Smooth muscle cell (in vitro differentiated cells): ENCODE measurements at regions not wholly inside any gene's neighbourhood (a gene's known extent, or its start where the extent isn't known, plus 50 kb on each side); places are given as distances from the start of the nearest gene placed in this dataset.

Experiments
- DNase-seq: peaks from one replicate; lab custom pipeline; 2025; ENCODE audit not compliant: unreplicated experiment; lab: John Stamatoyannopoulos, UW
- H2AFZ ChIP-seq: fragments of 200-600 bp; sonication (generic); 2 replicates; pipeline ENCODE4 v1.6.0; 2016; ENCODE audit warnings: antibody characterized with exemption, low read depth, mild to moderate bottlenecking
- H3F3A ChIP-seq: fragments of 200-600 bp; sonication (generic); 2 replicates; pipeline ENCODE4 v1.6.0; 2017; ENCODE audit warnings: antibody characterized with exemption, low read depth
- H3K27ac ChIP-seq: fragments of 200-600 bp; sonication (generic); 2 replicates; pipeline ENCODE4 v1.5.1; 2016; ENCODE audit warnings: low read depth, mild to moderate bottlenecking
- H3K27me3 ChIP-seq: fragments of 200-600 bp; sonication (generic); 2 replicates; pipeline ENCODE4 v1.6.1; 2016; ENCODE audit warnings: low read depth, mild to moderate bottlenecking
- H3K36me3 ChIP-seq: fragments of 200-600 bp; sonication (generic); 2 replicates; pipeline ENCODE4 v1.5.1; 2016; ENCODE audit warnings: low read depth
- H3K4me1 ChIP-seq: fragments of 200-600 bp; sonication (generic); 2 replicates; pipeline ENCODE4 v1.5.1; 2016; ENCODE audit warnings: low read depth
- H3K4me2 ChIP-seq: fragments of 200-600 bp; sonication (generic); 2 replicates; pipeline ENCODE4 v1.6.0; 2016; ENCODE audit warnings: mild to moderate bottlenecking
- H3K4me3 ChIP-seq: fragments of 200-600 bp; sonication (generic); 2 replicates; pipeline ENCODE4 v1.5.1; 2016; ENCODE audit warnings: mild to moderate bottlenecking
- H3K79me2 ChIP-seq: fragments of 200-600 bp; sonication (generic); 2 replicates; pipeline ENCODE4 v1.6.0; 2016; ENCODE audit warnings: low read depth, mild to moderate bottlenecking
- H3K9ac ChIP-seq: fragments of 200-600 bp; sonication (generic); 2 replicates; pipeline ENCODE4 v1.6.0; 2016; ENCODE audit warnings: low read depth
- H3K9me3 ChIP-seq: fragments of 200-600 bp; sonication (generic); replicated peaks from 2 replicates; pipeline ENCODE4 v1.5.1; 2016; ENCODE audit warnings: low read depth
- H4K20me1 ChIP-seq: fragments of 200-600 bp; sonication (generic); 2 replicates; pipeline ENCODE4 v1.6.0; 2016; ENCODE audit warnings: low read depth
- WGBS: methylation state at CpG from one replicate; pipeline ENCODE4 v1.1.7; 2016; ENCODE audit warnings: low lambda C conversion rate; 5-methylcytosine and 5-hydroxymethylcytosine counted together
- TF ChIP-seq, protein P1 (sequence below): fragments of 200-600 bp; sonication (generic); IDR thresholded peaks from 2 replicates; pipeline ENCODE4 v1.5.1; 2017; ENCODE audit warnings: borderline replicate concordance, mild to moderate bottlenecking, antibody characterized with exemption; ENCODE audit not compliant: insufficient read depth, poor library complexity, severe bottlenecking

DNA sequence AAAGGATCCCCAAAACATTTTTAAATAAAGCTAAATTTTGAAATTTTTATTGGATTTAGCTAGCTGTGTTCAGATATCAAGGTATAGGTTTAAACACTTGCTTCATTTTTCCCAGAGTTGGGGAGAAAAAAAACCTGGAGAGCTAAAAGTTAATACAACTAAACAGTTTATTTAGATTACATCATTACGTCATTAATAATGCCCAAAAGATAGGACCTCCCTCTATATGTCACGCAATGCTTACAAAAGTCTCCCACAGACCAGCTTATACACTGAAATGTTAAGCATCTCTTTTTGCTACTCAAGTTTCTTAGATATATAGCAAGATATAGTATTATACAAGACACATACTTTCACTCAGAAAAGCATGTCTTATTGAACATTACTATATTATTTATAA, 160.0 kb upstream of the SEMA3E start:
- Histone ChIP-seq H3K9ac (no peak overlapping the region), H3K9me3 (no peaks in the 10 kb centered on the region), H2AFZ (no peak overlapping the region), H4K20me1 (no peaks in the 10 kb centered on the region), H3K36me3 (no peaks in the 10 kb centered on the region), H3K4me2 (no peak overlapping the region), H3K4me1 (no peaks in the 10 kb centered on the region), H3K27me3 (no peaks in the 10 kb centered on the region), H3K79me2 (no peaks in the 10 kb centered on the region), H3F3A (no peaks in the 10 kb centered on the region), H3K4me3 (no peak overlapping the region), H3K27ac (no peak overlapping the region)
- TF ChIP-seq, protein P1, sequence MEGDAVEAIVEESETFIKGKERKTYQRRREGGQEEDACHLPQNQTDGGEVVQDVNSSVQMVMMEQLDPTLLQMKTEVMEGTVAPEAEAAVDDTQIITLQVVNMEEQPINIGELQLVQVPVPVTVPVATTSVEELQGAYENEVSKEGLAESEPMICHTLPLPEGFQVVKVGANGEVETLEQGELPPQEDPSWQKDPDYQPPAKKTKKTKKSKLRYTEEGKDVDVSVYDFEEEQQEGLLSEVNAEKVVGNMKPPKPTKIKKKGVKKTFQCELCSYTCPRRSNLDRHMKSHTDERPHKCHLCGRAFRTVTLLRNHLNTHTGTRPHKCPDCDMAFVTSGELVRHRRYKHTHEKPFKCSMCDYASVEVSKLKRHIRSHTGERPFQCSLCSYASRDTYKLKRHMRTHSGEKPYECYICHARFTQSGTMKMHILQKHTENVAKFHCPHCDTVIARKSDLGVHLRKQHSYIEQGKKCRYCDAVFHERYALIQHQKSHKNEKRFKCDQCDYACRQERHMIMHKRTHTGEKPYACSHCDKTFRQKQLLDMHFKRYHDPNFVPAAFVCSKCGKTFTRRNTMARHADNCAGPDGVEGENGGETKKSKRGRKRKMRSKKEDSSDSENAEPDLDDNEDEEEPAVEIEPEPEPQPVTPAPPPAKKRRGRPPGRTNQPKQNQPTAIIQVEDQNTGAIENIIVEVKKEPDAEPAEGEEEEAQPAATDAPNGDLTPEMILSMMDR: no peak
- no peak for DNase-seq
- WGBS: 88% methylated on average over 2 of the region's 2 CpGs

DNA sequence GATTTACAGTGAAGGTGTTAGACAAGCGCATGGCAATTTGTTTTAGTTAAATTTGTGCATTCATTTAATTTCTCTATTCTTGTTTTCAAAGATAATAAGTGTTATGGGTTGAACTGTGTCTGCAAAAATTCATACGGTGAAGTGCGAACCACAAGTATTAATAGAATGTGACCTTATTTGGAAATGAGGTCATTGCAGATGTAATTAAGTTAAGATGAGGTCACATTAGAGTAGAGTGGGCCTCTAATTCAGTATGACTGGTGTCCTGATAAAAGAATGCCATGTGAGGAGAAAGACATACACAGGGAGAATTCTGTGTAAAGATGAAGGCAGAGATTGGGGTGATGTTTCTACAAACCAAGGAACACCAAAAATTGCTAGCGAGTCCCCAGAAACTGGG, 158.8 kb upstream of the SEMA3E start:
- H3K4me3 ChIP-seq: no peak overlapping the region
- H3K27me3 ChIP-seq: no peaks in the 10 kb centered on the region
- no peaks in the 10 kb centered on the region for H3K9me3 ChIP-seq
- H3K79me2 ChIP-seq: no peaks in the 10 kb centered on the region
- H3K36me3 ChIP-seq: no peaks in the 10 kb centered on the region
- WGBS: 82% methylated on average over 4 of the region's 4 CpGs
- H2AFZ ChIP-seq: no peak overlapping the region
- no peaks in the 10 kb centered on the region for H3K4me1 ChIP-seq
- H3K27ac ChIP-seq: no peak overlapping the region
- H3F3A ChIP-seq: no peaks in the 10 kb centered on the region
- no peak overlapping the region for H3K4me2 ChIP-seq
- no peaks in the 10 kb centered on the region for H4K20me1 ChIP-seq
- TF ChIP-seq, protein P1: no peak
- DNase-seq: no peak
- H3K9ac ChIP-seq: no peak overlapping the region

GRCh38 chr7:83806538-83806937, 157.6 kb upstream of the SEMA3E start:
- no peaks in the 10 kb centered on the region for H3K4me1 ChIP-seq
- TF ChIP-seq, protein P1: no peak
- H3K4me3 ChIP-seq: no peak overlapping the region
- no peaks in the 10 kb centered on the region for H3K9me3 ChIP-seq
- H3K4me2 ChIP-seq: no peak overlapping the region
- H3K9ac ChIP-seq: no peak overlapping the region
- DNase-seq: no peak
- no peaks in the 10 kb centered on the region for H4K20me1 ChIP-seq
- no peaks in the 10 kb centered on the region for H3F3A ChIP-seq
- no peaks in the 10 kb centered on the region for H3K79me2 ChIP-seq
- H3K27ac ChIP-seq: no peak overlapping the region
- no peaks in the 10 kb centered on the region for H3K27me3 ChIP-seq
- no peaks in the 10 kb centered on the region for H3K36me3 ChIP-seq
- WGBS: 44% methylated on average over 1 of the region's 1 CpG
- no peak overlapping the region for H2AFZ ChIP-seq

- TF ChIP-seq, protein P1: no peak
- Histone ChIP-seq H3K9ac (no peak overlapping the region), H3F3A (no peaks in the 10 kb centered on the region), H2AFZ (no peak overlapping the region), H3K4me3 (no peak overlapping the region), H3K4me1 (no peaks in the 10 kb centered on the region), H3K79me2 (no peaks in the 10 kb centered on the region), H3K27ac (no peak overlapping the region), H3K36me3 (no peaks in the 10 kb centered on the region), H3K4me2 (no peak overlapping the region), H4K20me1 (no peaks in the 10 kb centered on the region), H3K27me3 (no peaks in the 10 kb centered on the region), H3K9me3 (no peaks in the 10 kb centered on the region)
- 89% methylated on average over 5 of the region's 5 CpGs for WGBS
- no peak for DNase-seq
Measured at GRCh38 chr7:83799333-83799732, 150.4 kb upstream of the SEMA3E start.
